ENCODE measurements at regions not wholly inside any gene's neighbourhood (a gene's known extent, or its start where the extent isn't known, plus 50 kb on each side); places are given as distances from the start of the nearest gene placed in this dataset.

- Histone ChIP-seq H3K27me3 (ENCODE audit: low read length) (no peaks in the 10 kb centered on the region), H2AFZ (ENCODE audit: low read depth, low read length, severe bottlenecking) (no peak overlapping the region), H4K20me1 (ENCODE audit: low read depth, low read length) (no peaks in the 10 kb centered on the region), H3K9me3 (ENCODE audit: insufficient read depth, low read length) (no peaks in the 10 kb centered on the region), H3K9me2 (replicated peaks; ENCODE audit: insufficient read depth, low read length) (no peaks in the 10 kb centered on the region), H3K79me2 (ENCODE audit: insufficient read depth, low read length) (no peaks in the 10 kb centered on the region), H3K36me3 (ENCODE audit: low read length) (no peaks in the 10 kb centered on the region), H3K4me3 (ENCODE audit: insufficient read depth, low read length, poor library complexity, severe bottlenecking) (no peak overlapping the region), H3K27ac (ENCODE audit: low read depth, low read length) (no peak overlapping the region), H3K9ac (ENCODE audit: low read length) (no peak overlapping the region), H3K4me2 (ENCODE audit: low read depth, low read length, poor library complexity, severe bottlenecking) (no peak overlapping the region), H3F3A (ENCODE audit: insufficient read depth) (no peaks in the 10 kb centered on the region)
- no peak for TF ChIP-seq CTCF (IDR thresholded peaks at IDR 0.05; ENCODE audit: insufficient read depth, low read length, poor library complexity, severe bottlenecking)
- no peak for TF ChIP-seq EZH2phosphoT487 (conservative IDR thresholded peaks at IDR 0.05; ENCODE audit: low read length)
Measured at GRCh38 chr22:49436056-49436455, 391.6 kb downstream of the BRD1 start.

DNA sequence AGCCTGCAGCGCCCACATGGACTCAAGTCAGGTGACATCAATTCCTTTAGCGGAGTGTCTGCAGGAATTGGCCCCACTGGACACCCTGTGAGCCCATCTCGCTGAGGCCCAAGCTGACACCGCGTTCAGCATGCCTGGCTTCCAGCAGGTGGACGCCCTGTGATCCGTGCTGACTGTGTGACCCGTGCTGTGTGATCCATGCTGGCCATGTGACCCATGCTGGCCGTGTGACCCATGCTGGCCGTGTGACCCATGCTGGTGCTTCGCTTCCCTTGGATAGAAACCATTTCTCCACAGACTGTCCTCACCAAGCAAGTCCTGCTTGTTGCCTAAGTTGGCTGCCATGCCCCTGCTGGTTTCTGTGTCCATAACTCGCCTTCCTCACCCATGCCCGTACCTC is 392.1 kb downstream of the BRD1 start:
- Histone ChIP-seq H3K9ac (ENCODE audit: low read length) (no peak overlapping the region), H3K79me2 (ENCODE audit: insufficient read depth, low read length) (no peaks in the 10 kb centered on the region), H3K9me2 (replicated peaks; ENCODE audit: insufficient read depth, low read length) (no peaks in the 10 kb centered on the region), H2AFZ (ENCODE audit: low read depth, low read length, severe bottlenecking) (no peak overlapping the region), H3K27me3 (ENCODE audit: low read length) (no peaks in the 10 kb centered on the region), H3K36me3 (ENCODE audit: low read length) (no peaks in the 10 kb centered on the region), H3K4me3 (ENCODE audit: insufficient read depth, low read length, poor library complexity, severe bottlenecking) (no peak overlapping the region), H3K9me3 (ENCODE audit: insufficient read depth, low read length) (no peaks in the 10 kb centered on the region), H3K4me2 (ENCODE audit: low read depth, low read length, poor library complexity, severe bottlenecking) (no peak overlapping the region), H4K20me1 (ENCODE audit: low read depth, low read length) (no peaks in the 10 kb centered on the region), H3K27ac (ENCODE audit: low read depth, low read length) (no peak overlapping the region), H3F3A (ENCODE audit: insufficient read depth) (no peaks in the 10 kb centered on the region)
- TF ChIP-seq EZH2phosphoT487 (conservative IDR thresholded peaks at IDR 0.05; ENCODE audit: low read length) (no peak), CTCF (IDR thresholded peaks at IDR 0.05; ENCODE audit: insufficient read depth, low read length, poor library complexity, severe bottlenecking) (no peak)

DNA sequence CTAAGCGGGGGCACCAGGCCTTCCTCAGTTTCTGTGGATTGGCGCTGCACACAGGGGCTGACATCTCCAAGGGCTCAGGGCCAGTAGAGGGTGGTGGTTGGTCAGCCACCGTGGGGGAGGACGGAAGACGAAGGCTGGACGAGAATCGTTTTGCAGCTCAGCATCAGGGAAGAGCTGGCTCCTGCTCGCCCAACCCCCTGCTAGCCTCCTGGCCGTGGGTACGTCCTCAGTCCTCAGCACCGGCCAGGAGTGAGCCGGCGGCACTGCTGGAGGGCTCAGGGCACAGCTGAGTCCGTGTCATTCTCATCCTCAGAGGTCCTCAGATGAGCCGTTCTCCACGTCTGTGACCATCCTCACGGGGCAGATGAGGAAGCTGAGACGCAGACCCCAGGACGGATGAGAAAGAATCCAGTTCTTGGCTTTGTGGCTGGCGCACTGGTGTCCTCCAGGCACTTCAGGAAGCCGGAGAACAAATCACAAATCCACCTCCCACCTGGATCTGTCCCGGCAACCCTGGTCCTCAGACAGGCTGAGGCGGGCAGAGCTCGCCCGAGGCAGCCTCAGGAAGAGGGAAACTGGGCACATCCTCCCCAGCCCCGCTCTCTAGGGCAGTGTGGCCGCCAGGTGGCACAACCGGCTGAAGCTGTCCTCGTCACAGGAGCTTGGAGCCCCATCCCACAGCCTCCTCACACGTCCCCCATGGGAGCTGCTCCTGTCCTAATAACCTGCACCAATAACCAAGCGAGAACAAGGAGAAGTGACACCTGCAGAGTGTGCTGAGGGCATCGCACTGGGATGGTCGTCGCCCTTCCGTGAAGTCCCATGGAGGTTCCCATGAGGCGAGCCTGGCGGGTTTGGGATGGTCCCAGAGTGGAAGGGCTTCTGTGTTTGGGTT is 393.7 kb downstream of the BRD1 start:
- Histone ChIP-seq H3K4me3 (ENCODE audit: insufficient read depth, low read length, poor library complexity, severe bottlenecking) (no peak overlapping the region), H3F3A (ENCODE audit: insufficient read depth) (no peaks in the 10 kb centered on the region), H3K27me3 (ENCODE audit: low read length) (no peaks in the 10 kb centered on the region)

More for the DNA sequence above, 393.7 kb downstream of the BRD1 start:
- no peaks in the 10 kb centered on the region for H3K9me2 ChIP-seq (replicated peaks; ENCODE audit: insufficient read depth, low read length)
- H2AFZ ChIP-seq (ENCODE audit: low read depth, low read length, severe bottlenecking) = no peak overlapping the region
- H4K20me1 ChIP-seq (ENCODE audit: low read depth, low read length) = no peaks in the 10 kb centered on the region
- no peak overlapping the region for H3K9ac ChIP-seq (ENCODE audit: low read length)
- H3K27ac ChIP-seq (ENCODE audit: low read depth, low read length) = no peak overlapping the region
- H3K36me3 ChIP-seq (ENCODE audit: low read length) = no peaks in the 10 kb centered on the region
- no peak overlapping the region for H3K4me2 ChIP-seq (ENCODE audit: low read depth, low read length, poor library complexity, severe bottlenecking)
- no peaks in the 10 kb centered on the region for H3K9me3 ChIP-seq (ENCODE audit: insufficient read depth, low read length)
- peak; percentile 23 for TF ChIP-seq CTCF (IDR thresholded peaks at IDR 0.05; ENCODE audit: insufficient read depth, low read length, poor library complexity, severe bottlenecking)
- TF ChIP-seq EZH2phosphoT487 (conservative IDR thresholded peaks at IDR 0.05; ENCODE audit: low read length) = no peak
- H3K79me2 ChIP-seq (ENCODE audit: insufficient read depth, low read length) = no peaks in the 10 kb centered on the region
